ENCODE measurements at regions not wholly inside any gene's neighbourhood (a gene's known extent, or its start where the extent isn't known, plus 50 kb on each side); places are given as distances from the start of the nearest gene placed in this dataset.

DNA sequence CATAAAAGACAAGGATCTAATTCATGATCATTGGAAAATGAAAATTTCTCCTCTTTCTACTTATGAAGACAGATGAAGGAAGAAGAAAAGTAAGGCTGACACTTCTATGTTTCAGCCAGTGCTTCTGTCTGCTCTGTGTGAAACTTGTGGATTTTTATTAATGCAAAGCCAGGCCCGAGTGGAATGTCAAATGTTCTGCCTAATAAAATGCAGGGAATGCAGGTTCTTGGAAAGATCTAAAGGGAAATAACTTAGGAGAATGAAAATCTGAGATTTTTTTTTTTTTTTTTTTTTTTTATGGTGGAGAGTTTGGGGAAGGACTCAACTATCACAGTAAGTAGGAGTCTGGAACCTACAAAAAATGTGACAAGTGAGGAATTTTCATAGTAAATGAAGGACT lies 1732.3 kb upstream of the SLC10A2 start:
- DNase-seq (ENCODE audit: low read depth): no peak
- no peak for TF ChIP-seq CTCF (IDR thresholded peaks at IDR 0.05; ENCODE audit: control insufficient read depth, insufficient read depth, low read depth, low read length, missing control alignments)
- H3K4me3 ChIP-seq (ENCODE audit: control insufficient read depth, low read depth, low read length): no peak overlapping the region

DNA sequence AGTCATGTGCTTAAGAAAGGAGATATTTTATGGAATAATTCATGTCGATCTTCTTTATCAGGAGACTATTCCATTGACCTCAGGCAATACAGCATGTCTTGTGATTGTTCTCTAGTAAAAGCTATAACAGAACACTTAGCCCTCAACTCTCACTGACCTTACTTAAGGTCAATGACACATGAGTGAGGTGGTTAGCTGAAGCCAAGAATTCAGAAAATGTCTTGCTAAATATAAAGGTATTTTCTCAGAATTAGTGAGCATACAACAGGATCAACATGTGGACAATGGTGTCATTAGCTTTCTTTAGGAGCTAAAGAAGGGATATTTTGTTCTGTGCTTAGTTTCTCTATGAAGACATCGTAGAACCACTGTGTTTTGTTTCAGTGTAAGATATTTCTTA lies 1730.4 kb upstream of the SLC10A2 start:
- H3K4me3 ChIP-seq (ENCODE audit: control insufficient read depth, low read depth, low read length): no peak overlapping the region
- DNase-seq (ENCODE audit: low read depth): no peak
- TF ChIP-seq CTCF (IDR thresholded peaks at IDR 0.05; ENCODE audit: control insufficient read depth, insufficient read depth, low read depth, low read length, missing control alignments): no peak

DNA sequence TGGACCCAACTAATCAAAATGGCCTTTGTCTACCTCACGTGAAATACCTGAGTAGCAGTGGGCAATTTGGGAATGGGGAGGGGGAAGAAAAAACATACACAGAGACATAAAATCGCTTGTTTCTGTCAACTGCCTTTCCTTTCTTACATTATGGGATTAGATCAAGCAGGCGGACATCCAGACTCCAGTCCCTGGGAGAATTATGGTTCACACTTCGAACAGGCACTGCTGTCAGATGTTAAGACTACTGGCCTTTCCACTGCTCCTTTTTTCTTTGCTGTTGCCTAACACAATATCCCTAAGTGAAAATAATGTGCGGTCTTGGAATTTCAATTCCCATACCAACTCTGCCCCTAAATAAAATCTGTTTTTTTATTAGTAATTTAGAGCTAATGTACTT lies 1719.7 kb upstream of the SLC10A2 start:
- TF ChIP-seq CTCF (IDR thresholded peaks at IDR 0.05; ENCODE audit: control insufficient read depth, insufficient read depth, low read depth, low read length, missing control alignments): no peak
- DNase-seq (ENCODE audit: low read depth): no peak
- H3K4me3 ChIP-seq (ENCODE audit: control insufficient read depth, low read depth, low read length): no peak overlapping the region

GRCh38 chr13:104784891-104785290 lies 1718.7 kb upstream of the SLC10A2 start:
- H3K4me3 ChIP-seq (ENCODE audit: control insufficient read depth, low read depth, low read length): no peak overlapping the region
- no peak for DNase-seq (ENCODE audit: low read depth)
- TF ChIP-seq CTCF (IDR thresholded peaks at IDR 0.05; ENCODE audit: control insufficient read depth, insufficient read depth, low read depth, low read length, missing control alignments): no peak

DNA sequence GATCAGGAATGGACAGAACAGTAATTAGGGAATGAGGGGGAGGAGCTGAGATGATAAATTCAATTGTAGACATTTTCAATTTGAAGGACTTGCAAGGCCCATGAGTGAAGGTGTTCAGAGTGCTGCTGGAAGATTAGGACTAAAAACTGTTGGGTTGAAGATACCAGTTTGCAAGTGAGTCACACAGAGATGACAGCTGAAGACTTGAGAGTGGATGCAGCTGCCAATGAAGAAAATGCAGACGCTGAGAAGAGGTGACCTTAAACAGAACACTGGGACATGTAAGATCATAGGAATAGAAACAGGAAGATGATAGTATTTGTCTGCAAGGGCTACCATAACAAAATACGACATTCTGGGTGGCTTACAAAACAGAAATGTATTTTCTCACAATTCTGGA lies 1716.5 kb upstream of the SLC10A2 start:
- H3K4me3 ChIP-seq (ENCODE audit: control insufficient read depth, low read depth, low read length): no peak overlapping the region
- no peak for TF ChIP-seq CTCF (IDR thresholded peaks at IDR 0.05; ENCODE audit: control insufficient read depth, insufficient read depth, low read depth, low read length, missing control alignments)
- DNase-seq (ENCODE audit: low read depth): no peak

- no peak for TF ChIP-seq CTCF (IDR thresholded peaks at IDR 0.05; ENCODE audit: control insufficient read depth, insufficient read depth, low read depth, low read length, missing control alignments)
- H3K4me3 ChIP-seq (ENCODE audit: control insufficient read depth, low read depth, low read length): no peak overlapping the region
- DNase-seq (ENCODE audit: low read depth): no peak
These were observed 1713.2 kb upstream of the SLC10A2 start for GRCh38 chr13:104779311-104779993.

All from AG09309 (cell line).